ENCODE measurements at regions not wholly inside any gene's neighbourhood (a gene's known extent, or its start where the extent isn't known, plus 50 kb on each side); places are given as distances from the start of the nearest gene placed in this dataset.

GRCh38 chr5:173527671-173528070 is 88.8 kb downstream of the BOD1 start:
- TF ChIP-seq CTCF (IDR thresholded peaks at IDR 0.05) = no peak
- no peak for DNase-seq (ENCODE audit: low spot score)
- Histone ChIP-seq H3K27ac (no peak overlapping the region), H3K4me3 (no peak overlapping the region)

DNA sequence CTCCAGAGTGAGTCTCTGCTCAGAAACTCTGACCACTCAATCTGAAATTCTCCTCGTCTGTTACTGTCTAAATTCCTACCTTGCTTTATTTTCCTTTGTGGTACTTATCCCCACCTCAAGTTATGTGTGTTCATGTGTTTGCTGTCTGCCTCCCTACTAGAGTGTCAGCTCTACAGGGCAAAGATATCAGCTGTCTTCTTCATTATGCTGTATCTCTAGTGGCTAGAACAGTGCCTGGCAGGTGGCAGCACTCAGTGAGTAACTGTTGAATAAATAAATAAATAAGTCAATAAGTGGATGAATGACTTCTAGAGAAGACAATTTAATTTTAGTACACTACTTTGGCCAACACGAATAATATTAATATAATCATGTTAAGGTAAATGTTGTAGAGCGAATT is 92.3 kb downstream of the BOD1 start:
- no peak overlapping the region for H3K27ac ChIP-seq
- no peak overlapping the region for H3K4me3 ChIP-seq
- no peak for TF ChIP-seq CTCF (IDR thresholded peaks at IDR 0.05)
- DNase-seq (ENCODE audit: low spot score) = no peak

GRCh38 chr5:173523388-173523787 is 93.1 kb downstream of the BOD1 start:
- TF ChIP-seq CTCF (IDR thresholded peaks at IDR 0.05) = no peak
- DNase-seq (ENCODE audit: low spot score) = no peak
- Histone ChIP-seq H3K27ac (no peak overlapping the region), H3K4me3 (no peak overlapping the region)

DNA sequence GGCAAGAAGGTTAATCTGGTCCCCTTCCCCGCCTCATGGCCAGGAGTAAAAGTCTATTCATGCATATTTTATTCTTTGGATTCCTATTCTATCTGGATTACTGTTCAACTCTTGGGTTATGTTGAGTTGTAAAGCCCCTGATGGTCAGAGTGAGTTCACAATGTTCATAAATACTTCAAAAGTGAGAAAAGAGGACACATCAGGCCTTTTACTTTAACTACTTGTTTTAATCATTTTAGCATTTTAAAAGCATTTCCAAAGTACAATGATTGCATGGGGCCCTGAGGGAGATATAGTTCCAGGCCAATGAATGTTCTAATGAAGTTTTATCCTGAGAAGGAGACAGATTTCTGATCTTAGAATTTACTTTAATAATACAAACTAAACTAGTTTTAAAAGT is 93.9 kb downstream of the BOD1 start:
- Histone ChIP-seq H3K27ac (no peak overlapping the region), H3K4me3 (no peak overlapping the region)
- DNase-seq (ENCODE audit: low spot score) = no peak
- TF ChIP-seq CTCF (IDR thresholded peaks at IDR 0.05) = no peak

DNA sequence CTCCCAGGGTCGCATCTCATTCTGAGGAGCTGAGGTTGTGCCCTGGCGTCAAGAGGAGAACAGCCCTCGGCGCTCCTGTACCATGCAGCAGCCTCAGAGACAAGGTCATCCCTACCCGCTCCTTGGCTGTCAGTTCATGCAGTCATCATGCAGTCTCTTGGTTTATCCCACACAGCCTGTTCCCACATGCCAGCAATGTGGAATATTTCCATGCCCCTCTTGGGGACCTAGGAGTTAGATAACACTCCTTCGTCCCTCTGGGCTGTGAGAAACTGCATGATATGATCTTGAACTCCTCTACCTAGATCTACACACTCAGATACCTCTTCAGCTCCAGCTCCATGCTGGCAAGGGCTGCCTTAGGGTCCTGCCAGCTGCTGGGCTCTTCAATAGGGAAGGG is 97.6 kb downstream of the BOD1 start:
- H3K4me3 ChIP-seq = no peak overlapping the region
- no peak for TF ChIP-seq CTCF (IDR thresholded peaks at IDR 0.05)
- H3K27ac ChIP-seq = no peak overlapping the region
- no peak for DNase-seq (ENCODE audit: low spot score)

GRCh38 chr5:173517648-173518047 is 98.8 kb downstream of the BOD1 start:
- no peak overlapping the region for H3K4me3 ChIP-seq
- DNase-seq (ENCODE audit: low spot score) = no peak
- no peak for TF ChIP-seq CTCF (IDR thresholded peaks at IDR 0.05)
- H3K27ac ChIP-seq = no peak overlapping the region

GRCh38 chr5:173515526-173515925 is 100.9 kb downstream of the BOD1 start:
- no peak for TF ChIP-seq CTCF (IDR thresholded peaks at IDR 0.05)
- DNase-seq (ENCODE audit: low spot score) = no peak
- Histone ChIP-seq H3K4me3 (no peak overlapping the region), H3K27ac (no peak overlapping the region)
